DOHH2 (cell line): ENCODE measurements at regions not wholly inside any gene's neighbourhood (a gene's known extent, or its start where the extent isn't known, plus 50 kb on each side); places are given as distances from the start of the nearest gene placed in this dataset.

Experiments
- H3F3A ChIP-seq: fragments of 200-600 bp; sonication (generic), shearing (Covaris generic); 2 replicates; pipeline ENCODE4 v1.6.0; 2016; ENCODE audit warnings: antibody characterized with exemption, mild to moderate bottlenecking; ENCODE audit not compliant: control insufficient read depth, insufficient read depth
- H3K27ac ChIP-seq: fragments of 200-600 bp; sonication (generic); 2 replicates; pipeline ENCODE4 v1.5.1; 2014; ENCODE audit warnings: low read depth, mild to moderate bottlenecking, low read length, moderate library complexity
- H3K27me3 ChIP-seq: fragments of 200-600 bp; sonication (generic); 2 replicates; pipeline ENCODE4 v1.6.1; 2014; ENCODE audit warnings: mild to moderate bottlenecking, low read length, mixed read lengths; ENCODE audit not compliant: control insufficient read depth
- H3K36me3 ChIP-seq: fragments of 200-600 bp; sonication (generic); 2 replicates; pipeline ENCODE4 v1.6.1; 2014; ENCODE audit warnings: mild to moderate bottlenecking, low read length, moderate library complexity, mixed read lengths; ENCODE audit not compliant: control insufficient read depth
- H3K4me1 ChIP-seq: fragments of 200-600 bp; sonication (generic); 2 replicates; pipeline ENCODE4 v1.6.1; 2014; ENCODE audit warnings: mild to moderate bottlenecking, low read length, mixed read lengths; ENCODE audit not compliant: control insufficient read depth
- H3K4me2 ChIP-seq: fragments of 200-600 bp; sonication (generic); 2 replicates; pipeline ENCODE4 v1.6.0; 2014; ENCODE audit warnings: mild to moderate bottlenecking, low read length, moderate library complexity
- H3K4me3 ChIP-seq: fragments of 200-600 bp; sonication (generic); 2 replicates; pipeline ENCODE4 v1.5.1; 2014; ENCODE audit warnings: mild to moderate bottlenecking, low read length, mixed read lengths
- H3K79me2 ChIP-seq: fragments of 200-600 bp; sonication (generic); 2 replicates; pipeline ENCODE4 v1.6.1; 2014; ENCODE audit warnings: mild to moderate bottlenecking, low read length, mixed read lengths; ENCODE audit not compliant: control insufficient read depth
- H3K9me2 ChIP-seq: fragments of 200-600 bp; sonication (generic); replicated peaks from 2 replicates; pipeline ENCODE4 v1.6.1; 2014; ENCODE audit warnings: mild to moderate bottlenecking, low read length, mixed read lengths; ENCODE audit not compliant: control insufficient read depth
- H3K9me3 ChIP-seq: fragments of 200-600 bp; sonication (generic); 2 replicates; pipeline ENCODE4 v1.6.1; 2014; ENCODE audit warnings: antibody characterized with exemption, low read length, mixed read lengths; ENCODE audit not compliant: control insufficient read depth, insufficient read depth
- H4K20me1 ChIP-seq: fragments of 200-600 bp; sonication (generic); 2 replicates; pipeline ENCODE4 v1.6.0; 2014; ENCODE audit warnings: low read depth, mild to moderate bottlenecking, antibody characterized with exemption, low read length, moderate library complexity; ENCODE audit not compliant: control insufficient read depth, insufficient read depth
- EZH2phosphoT487 ChIP-seq: fragments of 200-600 bp; sonication (generic); IDR thresholded peaks from 2 replicates; pipeline ENCODE4 v1.6.1; 2017; ENCODE audit warnings: borderline replicate concordance, mild to moderate bottlenecking, antibody characterized with exemption, low read length, moderate library complexity, mixed read lengths
- TF ChIP-seq, protein P1 (sequence below): fragments of 200-600 bp; sonication (generic); IDR thresholded peaks from one replicate; pipeline ENCODE4 v1.5.1; 2014; ENCODE audit warnings: antibody characterized with exemption, mild to moderate bottlenecking, low read depth, low read length; ENCODE audit not compliant: poor library complexity, severe bottlenecking

DNA sequence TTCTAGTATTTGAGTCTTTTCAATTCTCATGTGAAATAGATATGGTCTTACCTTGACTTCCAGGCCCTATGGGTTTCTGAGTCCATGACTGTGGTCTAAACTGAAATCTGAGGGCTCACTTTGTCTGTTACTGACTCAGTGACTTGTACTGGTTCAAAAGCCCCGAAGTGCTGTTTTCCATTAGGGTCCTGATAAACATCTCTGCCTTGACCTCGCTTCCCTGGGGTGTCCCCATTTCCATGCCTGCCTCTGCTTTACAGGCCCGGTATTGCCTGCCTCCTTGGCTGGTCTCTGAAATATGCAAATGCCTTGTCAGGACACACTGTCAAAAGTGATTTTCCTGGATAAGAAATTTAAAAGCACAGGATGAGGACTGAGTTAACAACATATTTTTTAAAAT is 538.8 kb downstream of the SOCS6 start:
- TF ChIP-seq EZH2phosphoT487, result no peak
- TF ChIP-seq, protein P1, sequence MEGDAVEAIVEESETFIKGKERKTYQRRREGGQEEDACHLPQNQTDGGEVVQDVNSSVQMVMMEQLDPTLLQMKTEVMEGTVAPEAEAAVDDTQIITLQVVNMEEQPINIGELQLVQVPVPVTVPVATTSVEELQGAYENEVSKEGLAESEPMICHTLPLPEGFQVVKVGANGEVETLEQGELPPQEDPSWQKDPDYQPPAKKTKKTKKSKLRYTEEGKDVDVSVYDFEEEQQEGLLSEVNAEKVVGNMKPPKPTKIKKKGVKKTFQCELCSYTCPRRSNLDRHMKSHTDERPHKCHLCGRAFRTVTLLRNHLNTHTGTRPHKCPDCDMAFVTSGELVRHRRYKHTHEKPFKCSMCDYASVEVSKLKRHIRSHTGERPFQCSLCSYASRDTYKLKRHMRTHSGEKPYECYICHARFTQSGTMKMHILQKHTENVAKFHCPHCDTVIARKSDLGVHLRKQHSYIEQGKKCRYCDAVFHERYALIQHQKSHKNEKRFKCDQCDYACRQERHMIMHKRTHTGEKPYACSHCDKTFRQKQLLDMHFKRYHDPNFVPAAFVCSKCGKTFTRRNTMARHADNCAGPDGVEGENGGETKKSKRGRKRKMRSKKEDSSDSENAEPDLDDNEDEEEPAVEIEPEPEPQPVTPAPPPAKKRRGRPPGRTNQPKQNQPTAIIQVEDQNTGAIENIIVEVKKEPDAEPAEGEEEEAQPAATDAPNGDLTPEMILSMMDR, result no peak
- Histone ChIP-seq H3K79me2 (no peaks in the 10 kb centered on the region), H3K4me2 (no peak overlapping the region)

DNA sequence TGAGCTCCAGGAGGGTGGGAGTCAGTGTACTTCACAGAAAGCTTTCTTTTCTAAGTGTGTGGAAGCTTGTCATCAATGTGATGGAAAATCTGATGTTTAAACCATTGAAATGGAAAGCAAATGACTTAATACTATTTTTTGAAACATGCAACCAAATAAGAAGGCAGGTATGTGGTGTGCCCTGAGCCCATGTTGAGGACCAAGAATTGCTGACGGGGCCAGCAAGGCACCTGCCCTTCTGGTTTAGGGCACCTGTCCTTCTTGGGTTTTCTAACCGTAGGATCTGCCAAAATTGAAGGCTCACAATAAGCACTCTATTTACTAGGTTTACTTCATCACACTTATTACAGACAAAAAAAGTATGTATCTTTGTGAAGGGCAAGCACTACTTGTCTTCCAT is 537.7 kb downstream of the SOCS6 start:
- no peaks in the 10 kb centered on the region for H3K4me1 ChIP-seq
- H3K9me2 ChIP-seq, result no peaks in the 10 kb centered on the region
- no peaks in the 10 kb centered on the region for H3K79me2 ChIP-seq
- H3K9me3 ChIP-seq, result no peaks in the 10 kb centered on the region
- H4K20me1 ChIP-seq, result no peaks in the 10 kb centered on the region
- no peak overlapping the region for H3K27ac ChIP-seq
- H3F3A ChIP-seq, result no peaks in the 10 kb centered on the region
- no peak overlapping the region for H3K4me3 ChIP-seq
- H3K36me3 ChIP-seq, result no peaks in the 10 kb centered on the region
- TF ChIP-seq EZH2phosphoT487, result no peak
- TF ChIP-seq, protein P1, result no peak
- H3K4me2 ChIP-seq, result no peak overlapping the region
- no peaks in the 10 kb centered on the region for H3K27me3 ChIP-seq

More for the DNA sequence above, 538.8 kb downstream of the SOCS6 start:
- Histone ChIP-seq H3K9me2 (no peaks in the 10 kb centered on the region), H3K4me3 (no peak overlapping the region), H3K9me3 (no peaks in the 10 kb centered on the region), H3K27me3 (no peaks in the 10 kb centered on the region), H3K36me3 (no peaks in the 10 kb centered on the region), H4K20me1 (no peaks in the 10 kb centered on the region), H3K4me1 (no peaks in the 10 kb centered on the region), H3F3A (no peaks in the 10 kb centered on the region), H3K27ac (no peak overlapping the region)

DNA sequence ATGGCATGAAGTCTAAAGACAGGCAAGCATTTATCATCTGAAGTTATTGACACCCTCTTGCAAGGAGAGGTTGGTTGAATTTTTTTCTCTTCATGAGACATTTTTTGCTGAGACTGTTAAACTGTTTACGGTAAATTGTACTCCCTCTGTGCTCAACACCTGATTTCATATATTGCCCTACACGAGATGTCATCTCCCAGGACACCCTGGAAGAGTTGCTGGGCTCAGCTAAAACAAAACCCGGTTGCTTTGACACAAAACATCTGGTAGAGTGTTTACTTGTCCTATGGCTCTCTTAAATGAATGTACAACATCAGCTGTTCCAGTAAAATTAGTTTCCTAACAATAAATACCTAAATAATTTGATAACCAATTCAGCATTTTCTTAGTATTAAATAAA is 533.8 kb downstream of the SOCS6 start:
- TF ChIP-seq EZH2phosphoT487, result no peak
- TF ChIP-seq, protein P1, result no peak
- Histone ChIP-seq H3K79me2 (no peaks in the 10 kb centered on the region), H3K27me3 (no peaks in the 10 kb centered on the region), H3K9me3 (no peaks in the 10 kb centered on the region), H3K27ac (no peak overlapping the region), H3K4me3 (no peak overlapping the region), H3K4me2 (no peak overlapping the region), H3F3A (no peaks in the 10 kb centered on the region), H4K20me1 (no peaks in the 10 kb centered on the region), H3K36me3 (no peaks in the 10 kb centered on the region), H3K9me2 (no peaks in the 10 kb centered on the region), H3K4me1 (no peaks in the 10 kb centered on the region)

DNA sequence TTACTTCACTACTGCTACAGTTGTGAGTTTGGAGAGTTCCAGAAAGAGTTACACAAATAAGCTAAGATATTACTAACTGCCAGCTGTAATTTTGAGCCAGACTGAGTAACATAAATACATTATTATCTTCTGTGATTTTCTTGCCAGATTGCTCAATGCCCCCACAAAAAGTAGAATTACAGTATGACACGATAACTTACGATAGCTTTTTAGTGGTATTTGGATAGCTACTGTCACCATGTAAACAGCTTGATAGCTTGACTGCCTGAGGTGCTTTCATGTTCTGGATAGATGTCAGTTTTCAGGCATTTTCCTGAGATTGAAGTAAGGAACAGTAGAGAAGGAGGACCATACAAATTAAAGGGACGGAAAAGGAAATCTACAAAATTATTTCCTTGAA is 533.3 kb downstream of the SOCS6 start:
- no peaks in the 10 kb centered on the region for H3K4me1 ChIP-seq
- H4K20me1 ChIP-seq, result no peaks in the 10 kb centered on the region
- no peak overlapping the region for H3K4me2 ChIP-seq
- H3K36me3 ChIP-seq, result no peaks in the 10 kb centered on the region
- H3K4me3 ChIP-seq, result no peak overlapping the region
- H3K79me2 ChIP-seq, result no peaks in the 10 kb centered on the region
- no peaks in the 10 kb centered on the region for H3K9me3 ChIP-seq
- no peak for TF ChIP-seq EZH2phosphoT487
- TF ChIP-seq, protein P1, result no peak
- no peaks in the 10 kb centered on the region for H3K9me2 ChIP-seq
- no peaks in the 10 kb centered on the region for H3F3A ChIP-seq
- H3K27ac ChIP-seq, result no peak overlapping the region
- no peaks in the 10 kb centered on the region for H3K27me3 ChIP-seq
